Choroid plexus epithelial cell (primary cell): ENCODE measurements at regions not wholly inside any gene's neighbourhood (a gene's known extent, or its start where the extent isn't known, plus 50 kb on each side); places are given as distances from the start of the nearest gene placed in this dataset.

Experiments used
- DNase-seq: peaks from one replicate; pipeline ENCODE4 v3.0.0-alpha.2; 2010; ENCODE audit warnings: low read depth
- H3K4me3 ChIP-seq: 2 replicates; pipeline ENCODE4 v1.5.1; 2011; ENCODE audit warnings: low read depth, mild to moderate bottlenecking, control low read depth, low read length, moderate library complexity
- CTCF ChIP-seq: conservative IDR thresholded peaks from 2 replicates; pipeline ENCODE4 v1.5.1; 2011; ENCODE audit warnings: low read depth, mild to moderate bottlenecking, control low read depth, inconsistent platforms, low read length, moderate library complexity

GRCh38 chr3:95348879-95349278 lies 1286.0 kb downstream of the NSUN3 start:
- DNase-seq = no peak
- TF ChIP-seq CTCF = no peak
- no peak overlapping the region for H3K4me3 ChIP-seq

GRCh38 chr3:95350049-95350448 lies 1287.2 kb downstream of the NSUN3 start:
- H3K4me3 ChIP-seq = no peak overlapping the region
- no peak for TF ChIP-seq CTCF
- no peak for DNase-seq

- DNase-seq = no peak
- no peak for TF ChIP-seq CTCF
- no peak overlapping the region for H3K4me3 ChIP-seq
Observed at GRCh38 chr3:95351158-95351557, 1288.3 kb downstream of the NSUN3 start.

- TF ChIP-seq CTCF = no peak
- DNase-seq = no peak
- H3K4me3 ChIP-seq = no peak overlapping the region
Observed at GRCh38 chr3:95352471-95352870, 1289.6 kb downstream of the NSUN3 start.

DNA sequence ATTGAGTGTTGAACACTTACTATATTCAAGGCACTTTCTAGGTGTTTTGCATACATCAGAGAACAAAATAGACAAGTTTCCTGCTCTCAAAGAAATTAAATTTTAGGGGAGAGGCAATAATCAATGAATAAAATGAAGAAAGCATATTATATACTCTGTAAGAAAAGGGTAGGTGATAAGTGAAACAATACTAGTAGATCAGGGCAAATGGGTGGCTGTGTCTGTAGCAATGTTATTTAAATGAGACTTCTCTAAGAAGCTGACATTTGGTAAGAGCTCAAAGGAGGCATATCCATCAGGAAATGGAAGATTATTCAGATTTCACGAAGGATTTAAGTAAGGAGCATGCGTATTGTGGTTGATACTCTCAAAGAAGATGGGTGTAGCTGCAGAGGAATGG lies 1291.6 kb downstream of the NSUN3 start:
- no peak overlapping the region for H3K4me3 ChIP-seq
- no peak for TF ChIP-seq CTCF
- no peak for DNase-seq

DNA sequence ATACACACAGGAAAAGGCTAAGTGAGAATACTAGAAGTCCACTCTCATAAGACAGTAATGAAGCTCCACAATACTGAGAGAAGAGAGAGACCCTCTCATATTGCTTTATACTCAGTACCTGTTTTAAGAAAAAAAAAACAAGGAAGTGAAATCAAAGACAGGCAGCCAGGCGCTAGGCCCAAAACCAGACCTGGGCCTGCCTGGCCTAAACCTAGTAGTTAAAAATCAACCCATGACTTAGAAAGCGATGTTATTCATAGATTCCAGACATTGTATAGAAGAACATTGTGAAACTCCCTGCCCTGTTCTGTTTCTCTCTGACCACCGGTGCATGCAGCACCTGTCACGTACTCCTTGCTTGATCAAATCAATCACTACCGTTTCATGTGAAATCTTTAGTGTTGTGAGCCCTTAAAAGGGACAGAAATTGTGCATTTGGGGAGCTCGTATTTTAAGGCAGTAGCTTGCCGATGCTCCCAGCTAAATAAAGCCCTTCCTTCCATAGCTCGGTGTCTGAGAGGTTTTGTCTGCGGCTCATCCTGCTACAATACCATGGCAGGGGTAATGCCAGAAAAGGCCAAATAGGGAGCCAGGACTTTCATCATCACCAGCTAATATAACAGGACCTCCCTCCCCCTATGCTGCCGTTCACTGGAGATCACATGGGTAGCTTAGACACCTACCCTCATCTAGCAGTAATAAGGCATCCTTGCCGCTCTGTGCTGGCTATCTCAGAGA lies 1294.1 kb downstream of the NSUN3 start:
- TF ChIP-seq CTCF = no peak
- no peak overlapping the region for H3K4me3 ChIP-seq
- no peak for DNase-seq
